Vagina (tissue), 2 donors: ENCODE measurements at regions not wholly inside any gene's neighbourhood (a gene's known extent, or its start where the extent isn't known, plus 50 kb on each side); places are given as distances from the start of the nearest gene placed in this dataset.

Experiments
- DNase-seq, 2 donors: peaks; one replicate each; pipeline ENCODE4 v3.0.0-alpha.2; 2017; ENCODE audit errors: extremely low spot score in 2 of 2
- H3K27ac ChIP-seq: fragments of 200-600 bp; sonication (generic); one replicate; pipeline ENCODE4 v1.5.1; 2019
- H3K27me3 ChIP-seq: fragments of 200-600 bp; sonication (generic); one replicate; pipeline ENCODE4 v1.5.1; 2019
- H3K36me3 ChIP-seq, 2 donors: fragments of 200-600 bp; sonication (generic); one replicate each; pipeline ENCODE4 v1.5.1; 2017 to 2019
- H3K4me1 ChIP-seq: fragments of 200-600 bp; sonication (generic); one replicate; pipeline ENCODE4 v1.5.1; 2019
- H3K4me3 ChIP-seq, 2 donors: fragments of 200-600 bp; sonication (generic); 1 replicate in 1 of 2; 2 replicates in 1 of 2; pipeline ENCODE4 v1.5.1; 2016 to 2019
- H3K9me3 ChIP-seq: fragments of 200-600 bp; sonication (generic); one replicate; pipeline ENCODE4 v1.5.1; 2019
- CTCF ChIP-seq, 3 experiments: fragments of 450-650 bp in 2 of 3; fragments of 200-600 bp in 1 of 3; sonication (generic) in 1 of 3; IDR thresholded peaks; one replicate each; pipeline ENCODE4 v1.5.1; 2017 to 2019; ENCODE audit warnings: antibody characterized with exemption in 3 of 3, mild to moderate bottlenecking in 2 of 3, moderate library complexity in 2 of 3
- POLR2A ChIP-seq, 2 donors: fragments of 450-650 bp; IDR thresholded peaks; one replicate each; pipeline ENCODE4 v1.6.1; 2017; ENCODE audit warnings: antibody characterized with exemption in 2 of 2, mild to moderate bottlenecking in 2 of 2, moderate library complexity in 2 of 2
- POLR2AphosphoS5 ChIP-seq, 2 donors: sonication (generic); formaldehyde crosslinking; IDR thresholded peaks; one replicate each; pipeline ENCODE4 v1.9.0; 2017; ENCODE audit warnings: antibody characterized with exemption in 2 of 2, mild to moderate bottlenecking in 2 of 2, low read depth in 1 of 2; ENCODE audit not compliant: insufficient read depth in 1 of 2
- intact Hi-C: fragments of 100-400 bp; cut with DNase I; formaldehyde crosslinking; loops from one replicate; pipeline ENCODE4 v1.15.1; 2023

- Histone ChIP-seq H3K9me3 (no peaks in the 10 kb centered on the region), H3K27ac (no peak overlapping the region), H3K27me3 (no peaks in the 10 kb centered on the region), H3K36me3 (no peaks in the 10 kb centered on the region), H3K4me3 (no peak overlapping the region), H3K4me1 (no peaks in the 10 kb centered on the region)
- intact Hi-C loops = no loop called here
- TF ChIP-seq POLR2AphosphoS5 (IDR thresholded peaks at IDR 0.05; ENCODE audit: insufficient read depth in 1 of 2, low read depth in 1 of 2) (no peak), CTCF (IDR thresholded peaks at IDR 0.05) (no peak), POLR2A (IDR thresholded peaks at IDR 0.05) (no peak)
- DNase-seq = no peak
Observed at GRCh38 chr13:80558074-80558473, 217.1 kb upstream of the SPRY2 start.

DNA sequence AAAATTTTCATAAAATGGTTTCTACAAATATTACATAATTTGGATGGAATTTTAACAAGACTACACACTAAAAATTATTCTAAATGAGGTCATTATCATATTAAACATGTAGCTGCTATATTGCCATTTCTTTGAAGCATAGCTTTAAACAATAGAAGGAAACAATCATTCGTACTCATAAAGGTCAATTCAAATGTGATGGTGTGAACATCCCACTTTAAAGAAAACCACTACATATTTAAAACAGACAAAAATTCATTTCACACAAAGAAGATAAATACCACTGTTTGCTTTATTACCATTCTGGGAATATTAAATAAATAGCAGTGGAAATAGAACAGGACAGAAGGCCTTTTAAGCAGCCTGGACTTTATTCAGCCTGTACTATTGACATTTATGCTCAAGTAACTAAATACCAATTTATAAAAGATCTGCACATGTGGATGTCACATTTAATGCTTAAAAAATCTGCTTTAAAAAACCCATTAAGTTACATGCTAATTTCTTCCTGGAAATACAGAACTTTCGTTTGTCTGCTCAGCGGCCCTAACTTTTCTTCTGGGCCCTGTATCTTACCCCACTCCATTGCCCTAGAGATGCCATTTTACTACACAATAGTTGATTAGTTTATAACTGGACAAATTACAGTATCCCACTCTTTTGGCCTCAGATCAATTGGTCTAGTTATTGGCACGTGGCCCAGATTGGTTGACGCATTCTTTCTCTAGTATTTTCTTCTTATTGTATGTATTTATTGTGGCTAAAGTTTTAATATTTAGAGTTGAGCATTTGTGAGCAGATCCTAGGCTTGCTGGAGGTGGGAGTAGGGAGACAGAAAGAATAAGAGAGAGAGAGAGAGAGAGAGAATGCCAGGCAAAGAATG is 215.1 kb upstream of the SPRY2 start:
- peaks cover 10% of the 10 kb centered on the region for H3K4me1 ChIP-seq
- intact Hi-C loops = no loop called here
- H3K27me3 ChIP-seq = no peaks in the 10 kb centered on the region
- no peak for DNase-seq
- TF ChIP-seq CTCF (IDR thresholded peaks at IDR 0.05) (no peak), POLR2A (IDR thresholded peaks at IDR 0.05) (no peak), POLR2AphosphoS5 (IDR thresholded peaks at IDR 0.05; ENCODE audit: insufficient read depth in 1 of 2, low read depth in 1 of 2) (no peak)
- H3K9me3 ChIP-seq = no peaks in the 10 kb centered on the region
- no peak overlapping the region for H3K27ac ChIP-seq
- no peaks in the 10 kb centered on the region for H3K36me3 ChIP-seq
- no peak overlapping the region for H3K4me3 ChIP-seq

- no peak for TF ChIP-seq CTCF (IDR thresholded peaks at IDR 0.05)
- no peak for TF ChIP-seq POLR2A (IDR thresholded peaks at IDR 0.05)
- TF ChIP-seq POLR2AphosphoS5 (IDR thresholded peaks at IDR 0.05; ENCODE audit: insufficient read depth in 1 of 2, low read depth in 1 of 2) = no peak
- Histone ChIP-seq H3K9me3 (no peaks in the 10 kb centered on the region), H3K4me1 (peaks cover 17% of the 10 kb centered on the region), H3K27me3 (no peaks in the 10 kb centered on the region), H3K36me3 (no peaks in the 10 kb centered on the region), H3K27ac (no peak overlapping the region), H3K4me3 (no peak overlapping the region)
- DNase-seq = no peak
- intact Hi-C loops = no loop called here
Observed at GRCh38 chr13:80552851-80553440, 212.0 kb upstream of the SPRY2 start.

DNA sequence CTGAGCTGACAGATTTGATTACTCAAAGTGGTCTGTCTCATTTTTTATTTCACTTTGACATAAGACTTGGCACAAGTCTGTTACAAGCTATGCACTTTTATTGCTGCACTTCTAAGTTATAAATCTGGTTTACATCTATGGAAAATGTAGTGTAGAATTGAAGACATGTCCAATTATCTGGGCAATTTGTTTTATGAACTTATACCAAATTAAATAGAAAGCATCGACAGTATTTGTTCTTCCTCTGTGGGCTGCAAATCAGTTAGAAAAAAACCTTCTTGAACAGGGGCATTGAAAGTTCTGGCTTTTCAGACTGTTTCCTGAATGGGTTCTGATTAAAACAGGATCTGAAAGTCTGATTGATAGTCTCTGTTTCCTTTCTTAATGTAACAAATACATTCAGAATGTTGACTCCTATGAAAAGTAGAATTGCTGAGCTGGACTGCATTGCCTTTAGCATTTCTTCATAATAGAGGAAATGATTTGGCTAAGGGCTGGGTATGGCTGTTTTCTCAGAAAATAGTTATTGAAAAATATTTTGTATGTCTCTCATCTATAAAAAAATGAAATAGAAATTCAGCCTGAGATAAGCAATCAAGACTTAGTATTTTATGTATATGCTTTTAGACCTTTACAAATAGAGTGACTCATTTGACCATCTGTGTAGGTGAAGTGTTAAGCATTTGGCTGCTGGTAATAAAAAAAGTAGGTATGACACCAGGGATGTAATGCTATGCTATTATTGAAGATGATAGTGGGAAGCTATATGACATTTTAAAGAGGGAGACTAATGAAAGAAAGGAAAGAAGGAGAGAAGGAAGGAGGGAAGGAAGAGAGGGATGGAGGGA is 210.9 kb upstream of the SPRY2 start:
- intact Hi-C loops = no loop called here
- peaks cover 17% of the 10 kb centered on the region for H3K4me1 ChIP-seq
- H3K27me3 ChIP-seq = no peaks in the 10 kb centered on the region
- H3K4me3 ChIP-seq = no peak overlapping the region
- DNase-seq = no peak
- H3K9me3 ChIP-seq = no peaks in the 10 kb centered on the region
- TF ChIP-seq POLR2A (IDR thresholded peaks at IDR 0.05) = no peak
- TF ChIP-seq CTCF (IDR thresholded peaks at IDR 0.05) = no peak
- no peak for TF ChIP-seq POLR2AphosphoS5 (IDR thresholded peaks at IDR 0.05; ENCODE audit: insufficient read depth in 1 of 2, low read depth in 1 of 2)
- H3K27ac ChIP-seq = no peak overlapping the region
- no peaks in the 10 kb centered on the region for H3K36me3 ChIP-seq
